ENCODE measurements at regions not wholly inside any gene's neighbourhood (a gene's known extent, or its start where the extent isn't known, plus 50 kb on each side); places are given as distances from the start of the nearest gene placed in this dataset.
"Not testable (repeated sequence)": the region's sequence is repeated elsewhere in the genome, so short reads cannot be mapped to it uniquely, and the experiment has no call there.

DNA sequence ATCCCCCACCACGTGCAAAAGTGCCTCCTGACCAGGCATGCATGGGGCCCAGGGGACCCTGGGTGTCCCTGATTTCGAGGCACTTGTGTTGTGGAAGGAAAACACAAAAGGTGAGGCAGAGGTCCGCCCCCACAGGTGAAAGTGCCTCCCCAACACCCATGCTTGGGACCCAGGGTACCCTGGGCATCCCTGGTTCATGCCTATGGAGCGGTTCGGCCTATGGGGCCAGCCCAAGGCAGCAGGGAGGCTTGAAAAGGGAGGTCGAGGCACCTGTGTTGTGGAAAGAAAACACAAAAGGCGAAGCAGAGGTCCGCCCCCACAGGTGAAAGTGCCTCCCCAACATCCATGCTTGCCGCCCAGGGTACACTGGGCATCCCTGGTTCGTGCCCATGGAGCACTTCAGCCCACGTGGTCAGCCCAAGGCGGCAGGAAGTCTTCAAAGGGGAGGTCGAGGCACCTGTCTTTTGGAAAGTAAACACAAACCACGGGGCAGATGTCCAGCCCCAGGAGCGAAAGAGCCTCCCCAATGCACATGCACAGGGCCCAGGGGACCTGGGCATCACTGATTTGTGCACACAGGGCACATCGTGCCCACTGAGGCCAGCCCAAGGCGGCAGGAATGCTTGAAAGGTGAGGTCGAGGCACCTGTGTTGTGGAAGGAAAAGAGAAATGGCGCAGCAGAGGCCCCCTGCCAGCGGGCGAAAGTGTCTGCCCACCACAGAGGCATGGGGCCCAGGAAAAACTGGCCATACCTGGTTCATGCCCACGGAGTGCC lies 375.5 kb downstream of the ALG10 start:
- no peak for DNase-seq

DNA sequence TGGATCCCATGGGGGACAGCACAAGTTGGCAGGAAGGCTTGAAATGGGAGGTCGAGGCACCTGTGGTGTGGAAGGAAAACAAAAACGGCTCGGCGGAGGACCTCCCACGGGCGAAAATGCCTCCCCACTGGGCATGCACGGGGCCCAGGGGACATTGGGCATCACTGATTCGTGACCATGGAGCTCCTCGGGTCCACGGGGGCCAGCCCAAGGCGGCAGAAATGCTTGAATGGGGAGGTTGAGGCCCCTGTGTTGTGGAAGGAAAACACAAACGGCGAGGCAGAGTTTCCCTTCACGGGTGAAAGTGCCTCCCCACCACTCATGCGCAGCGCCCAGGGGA lies 376.0 kb downstream of the ALG10 start:
- DNase-seq = no peak

DNA sequence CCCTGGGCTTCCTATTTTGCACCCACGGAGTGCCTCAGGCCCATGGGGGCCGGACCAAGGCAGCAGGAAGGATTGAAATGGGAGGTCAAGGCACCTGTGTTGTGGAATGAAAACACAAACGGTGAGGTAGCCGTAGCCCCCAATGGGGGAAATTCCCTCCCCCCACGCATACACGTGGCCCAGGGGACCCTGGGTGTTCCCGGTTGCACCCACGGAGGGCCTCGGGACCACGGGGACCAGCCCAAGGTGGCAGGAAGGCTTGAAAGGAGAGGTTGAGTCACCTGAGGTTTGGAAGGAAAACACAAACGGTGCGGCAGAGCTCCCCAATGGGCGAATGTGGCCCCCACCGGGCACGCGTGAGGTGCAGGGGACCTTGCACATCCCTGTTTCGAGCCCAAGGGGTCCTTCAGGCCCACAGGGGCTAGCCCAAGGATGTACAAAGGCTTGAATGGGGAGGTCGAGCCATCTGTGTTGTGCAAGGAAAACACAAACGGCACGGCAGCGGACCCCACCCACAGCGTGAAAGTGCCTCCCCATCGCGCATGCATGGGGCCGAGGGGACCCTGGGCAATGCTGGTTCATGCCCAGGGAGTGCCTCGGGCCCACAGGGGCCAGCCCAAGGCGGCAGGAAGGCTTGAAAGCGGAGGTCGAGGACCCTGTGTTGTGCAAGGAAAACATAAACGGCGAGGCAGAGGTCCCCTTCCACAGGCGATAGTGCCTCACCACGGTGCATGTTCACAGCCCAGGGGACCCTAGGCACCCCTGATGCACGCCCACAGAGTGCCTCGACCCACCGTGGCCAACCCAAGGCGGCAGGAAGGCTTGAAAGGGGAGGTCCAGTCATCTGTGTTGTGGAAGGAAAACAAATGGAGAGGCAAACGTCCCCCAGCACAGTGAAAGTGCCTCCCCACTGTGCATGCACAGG lies 376.7 kb downstream of the ALG10 start:
- DNase-seq = no peak

DNA sequence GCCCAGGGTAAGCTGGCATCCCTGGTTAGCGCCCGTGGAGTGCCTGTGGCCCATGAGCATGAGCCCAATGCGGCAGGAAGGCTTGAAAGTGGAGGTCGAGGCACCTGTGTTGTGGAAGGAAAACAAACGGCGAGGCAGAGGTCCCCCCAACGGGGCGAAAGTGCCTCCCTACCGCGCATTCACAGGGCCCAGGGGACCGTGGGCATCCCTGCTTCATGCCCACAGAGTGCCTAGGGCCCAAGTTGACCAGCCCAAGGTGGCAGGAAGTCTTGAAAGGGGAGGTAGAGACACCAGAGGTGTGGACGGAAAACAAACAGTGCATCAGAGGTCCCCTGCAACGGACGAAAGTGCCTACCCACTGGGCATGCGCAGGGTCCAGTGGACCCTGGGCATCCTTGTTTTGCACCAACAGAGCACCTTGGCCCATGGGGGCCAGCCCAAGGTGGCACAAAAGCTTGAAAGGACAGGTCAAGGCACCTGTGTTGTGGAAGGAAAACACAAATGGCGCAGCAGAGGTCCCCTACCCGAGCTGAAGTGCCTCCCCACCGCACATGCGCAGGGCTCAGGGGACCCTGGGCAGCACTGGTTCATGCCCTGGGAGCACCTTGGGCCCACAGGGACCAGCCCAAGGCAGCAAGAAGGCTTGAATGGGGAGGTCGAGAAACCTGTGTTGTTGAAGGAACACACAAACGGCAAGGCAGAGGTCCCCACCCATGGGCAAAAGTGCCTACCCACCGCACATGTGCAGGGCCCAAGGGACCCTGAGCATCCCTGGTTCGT lies 377.5 kb downstream of the ALG10 start:
- no peak for DNase-seq

DNA sequence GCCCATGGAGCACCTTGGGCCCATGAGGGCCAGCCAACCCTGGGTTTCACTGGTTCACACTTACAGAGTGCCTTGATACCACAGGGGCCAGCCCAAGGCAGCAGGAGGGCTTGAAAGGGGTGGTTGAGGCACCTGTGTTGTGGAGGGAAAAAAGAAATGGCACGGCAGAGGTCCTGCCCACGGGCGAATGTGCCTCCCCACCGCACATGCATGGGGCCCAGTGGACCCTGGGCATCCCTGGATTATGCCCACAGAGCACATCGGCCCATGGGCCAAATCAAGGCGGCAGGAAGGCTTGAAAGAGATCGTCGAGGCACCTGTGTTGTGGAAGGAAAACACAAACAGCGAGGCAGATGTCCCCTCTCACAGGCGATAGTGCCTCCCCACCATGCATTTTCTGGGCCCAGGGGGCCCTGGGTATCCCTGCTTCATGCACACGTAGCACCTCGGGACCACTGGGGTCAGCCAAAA lies 378.1 kb downstream of the ALG10 start:
- DNase-seq = no peak

- no peak for DNase-seq
Measured at GRCh38 chr12:34400986-34401658, 378.8 kb downstream of the ALG10 start.

DNA sequence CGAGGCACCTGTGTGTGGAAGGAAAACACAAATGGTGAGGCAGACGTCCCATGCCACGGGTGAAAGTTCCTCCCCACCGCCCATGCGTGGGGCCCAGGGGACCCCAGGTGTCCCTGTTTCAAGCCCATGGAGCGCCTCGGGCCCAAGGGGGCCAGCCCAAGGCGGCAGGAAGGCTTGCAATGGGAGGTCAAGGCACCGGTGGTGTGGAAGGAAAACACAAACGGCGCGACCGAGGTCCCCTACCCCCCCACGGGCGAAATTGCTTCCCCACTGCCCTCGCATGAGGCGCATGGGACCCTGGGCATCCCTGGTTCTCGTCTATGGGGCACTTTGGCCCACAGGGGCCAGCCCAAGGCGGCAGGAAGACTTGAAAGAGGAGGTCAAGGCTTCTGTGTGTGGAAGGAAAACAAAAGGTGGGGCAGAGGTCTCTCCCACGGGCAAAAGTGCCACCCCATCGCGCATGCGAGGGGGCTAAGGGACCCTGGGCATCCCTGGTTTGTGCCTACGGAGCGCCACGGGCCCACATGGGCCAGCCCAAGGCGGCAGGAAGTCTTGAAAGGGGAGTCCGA lies 379.4 kb downstream of the ALG10 start:
- no peak for DNase-seq

GRCh38 chr12:34402228-34402898 lies 380.1 kb downstream of the ALG10 start:
- no peak for DNase-seq

DNA sequence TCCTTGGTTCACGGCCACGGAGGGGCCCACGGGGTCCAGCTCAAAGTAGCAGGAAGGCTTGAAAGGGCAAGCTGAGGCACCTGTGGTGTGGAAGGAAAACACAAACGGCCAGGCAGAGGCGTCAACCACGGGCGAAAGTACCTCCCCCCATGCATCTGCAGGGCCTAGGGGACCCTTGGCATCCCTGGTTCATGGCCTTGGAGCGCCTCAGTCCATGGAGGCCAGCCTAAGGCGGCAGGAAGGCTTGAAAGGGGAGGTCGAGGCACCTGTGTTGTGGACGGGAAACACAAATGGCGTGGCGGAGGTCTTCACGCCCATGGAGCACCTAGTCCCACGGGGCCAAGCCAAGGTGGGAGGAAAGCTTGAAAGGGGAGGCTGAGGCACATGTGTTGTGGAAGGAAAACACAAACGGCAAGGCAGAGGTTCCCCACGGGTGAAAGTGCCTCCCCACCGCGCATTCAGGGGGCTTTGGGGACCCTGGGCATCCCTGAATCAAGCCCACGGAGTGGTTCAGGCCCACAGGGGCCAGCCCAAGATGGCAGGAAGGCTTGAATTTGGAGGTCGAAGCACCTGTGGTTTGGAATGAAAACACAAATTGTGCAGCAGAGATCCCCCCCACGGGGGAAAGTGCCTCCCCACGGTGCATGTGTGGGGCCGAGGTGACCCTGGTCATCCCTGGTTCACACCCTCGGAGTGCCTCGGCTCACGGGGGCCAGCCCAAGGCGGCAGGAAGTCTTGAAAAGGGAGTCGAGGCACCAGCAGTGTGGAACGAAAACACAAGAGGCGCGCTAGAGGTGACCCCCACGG lies 380.8 kb downstream of the ALG10 start:
- DNase-seq = no peak

DNA sequence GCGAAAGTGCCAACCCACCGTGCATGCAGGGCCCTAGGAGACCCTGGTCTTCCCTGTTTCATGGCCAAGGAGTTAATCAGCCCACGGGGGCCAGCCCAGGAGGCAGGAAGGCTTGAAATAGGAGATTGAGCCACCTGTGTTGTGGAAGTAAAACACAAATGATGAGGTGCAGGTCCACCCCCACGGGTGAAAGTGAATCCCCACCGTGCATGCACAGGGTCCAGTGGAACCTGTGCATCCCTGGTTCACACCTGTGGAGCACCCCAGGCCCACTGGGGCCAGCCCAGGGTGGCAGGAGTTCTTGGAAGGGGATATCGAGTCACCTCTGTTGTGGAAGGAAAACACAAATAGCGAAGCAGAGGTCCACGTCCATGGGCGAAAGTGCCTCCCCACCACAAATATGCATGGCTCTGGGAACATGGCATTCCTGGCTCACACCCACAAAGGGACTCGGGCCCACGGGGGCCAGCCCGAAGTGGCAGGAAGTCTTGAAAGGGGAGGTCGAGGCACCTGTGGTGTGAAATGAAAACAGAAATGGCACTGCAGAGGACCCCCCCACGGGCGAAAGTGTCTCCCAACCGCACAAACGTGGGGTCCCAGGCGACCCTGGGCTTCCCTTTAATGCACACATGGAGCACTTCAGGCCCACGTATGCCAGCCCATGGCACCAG lies 381.5 kb downstream of the ALG10 start:
- no peak for DNase-seq

GRCh38 chr12:34404377-34405285 lies 382.3 kb downstream of the ALG10 start:
- DNase-seq = no peak

GRCh38 chr12:34405286-34406227 lies 383.3 kb downstream of the ALG10 start:
- no peak for DNase-seq

DNA sequence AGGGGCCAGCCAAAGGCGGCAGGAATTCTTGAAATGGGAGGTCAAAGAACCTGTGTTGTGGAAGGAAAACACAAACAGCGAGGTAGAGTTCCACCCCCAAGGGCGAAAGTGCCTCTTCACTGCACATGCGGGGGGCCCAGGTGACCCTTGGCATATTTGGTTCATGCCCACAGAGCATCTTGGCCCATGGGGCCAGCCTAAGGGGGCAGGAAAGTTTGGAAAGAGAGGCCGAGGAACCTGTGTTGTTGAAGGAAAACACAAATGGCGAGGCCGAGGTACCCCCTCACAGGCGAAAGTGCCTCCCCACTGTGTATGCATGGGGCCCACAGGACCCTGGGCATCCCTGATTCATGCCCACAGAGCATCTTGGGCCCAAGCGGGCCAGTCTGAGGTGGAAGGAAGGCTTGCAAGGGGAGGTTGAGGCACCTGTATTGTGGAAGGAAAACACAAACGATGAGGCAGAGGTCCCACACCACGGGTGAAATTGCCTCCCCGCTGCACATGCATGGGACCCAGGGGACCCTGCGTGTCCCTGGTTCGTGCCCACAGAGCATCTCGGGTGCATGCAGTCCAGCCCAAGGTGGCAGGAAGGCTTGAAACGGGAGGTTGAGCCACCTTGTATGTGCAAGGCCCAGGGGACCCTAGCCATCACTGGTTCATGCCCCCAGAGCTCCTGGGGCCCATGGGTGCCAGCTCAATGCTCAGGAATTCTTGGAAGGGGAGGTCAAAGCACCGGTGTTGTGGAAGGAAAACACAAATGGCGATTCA lies 384.1 kb downstream of the ALG10 start:
- no peak for DNase-seq

GRCh38 chr12:34406996-34407300 lies 384.7 kb downstream of the ALG10 start:
- no peak for DNase-seq

- DNase-seq = no peak
Measured at GRCh38 chr12:34407813-34408212, 385.5 kb downstream of the ALG10 start.

GRCh38 chr12:34431509-34431908 lies 409.2 kb downstream of the ALG10 start:
- not testable (repeated sequence) for DNase-seq
